Stimulated activated CD4-positive, alpha-beta T cell treated with anti-CD3 and anti-CD28 coated beads, Interleukin-12 subunit alpha, Interleukin-12 subunit beta, amount 100 ng/mL, for 48 hours (primary cell): ENCODE measurements at regions not wholly inside any gene's neighbourhood (a gene's known extent, or its start where the extent isn't known, plus 50 kb on each side); places are given as distances from the start of the nearest gene placed in this dataset.
A peak's percentile ranks its signal among the peaks of the same experiment; 100 is the strongest.

Experiments used
- DNase-seq, 3 donors: peaks; one replicate each; pipeline ENCODE4 v3.0.0-alpha.2; 2020; ENCODE audit warnings: low read depth in 2 of 3, low spot score in 1 of 3

- DNase-seq, result no peak
Observed at GRCh38 chr2:217254111-217254510, 394.2 kb upstream of the TNP1 start.

- no peak for DNase-seq
Observed at GRCh38 chr2:217252181-217252580, 392.3 kb upstream of the TNP1 start.

- DNase-seq, result no peak
Observed at GRCh38 chr2:217250013-217250524, 390.2 kb upstream of the TNP1 start.

GRCh38 chr2:217249121-217250012, 389.5 kb upstream of the TNP1 start:
- no peak for DNase-seq

GRCh38 chr2:217248312-217248935, 388.6 kb upstream of the TNP1 start:
- DNase-seq, result no peak

GRCh38 chr2:217247476-217247875, 387.6 kb upstream of the TNP1 start:
- DNase-seq, result no peak

GRCh38 chr2:217246108-217246507, 386.2 kb upstream of the TNP1 start:
- no peak for DNase-seq

GRCh38 chr2:217244815-217245214, 385.0 kb upstream of the TNP1 start:
- no peak for DNase-seq

- no peak for DNase-seq
Observed at GRCh38 chr2:217242947-217243346, 383.1 kb upstream of the TNP1 start.

- no peak for DNase-seq
Observed at GRCh38 chr2:217231724-217232123, 371.9 kb upstream of the TNP1 start.

- DNase-seq, result no peak
Observed at GRCh38 chr2:217231212-217231611, 371.3 kb upstream of the TNP1 start.

GRCh38 chr2:217228732-217229131, 368.9 kb upstream of the TNP1 start:
- DNase-seq, result no peak

- no peak for DNase-seq
Observed at GRCh38 chr2:217227794-217228193, 367.9 kb upstream of the TNP1 start.

- DNase-seq, result no peak
Observed at GRCh38 chr2:217225596-217225995, 365.7 kb upstream of the TNP1 start.

GRCh38 chr2:217223222-217223930, 363.5 kb upstream of the TNP1 start:
- DNase-seq, result peak in 2 of 3 donors; percentile 42 to 50

- DNase-seq, result peak in 1 of 3 donors; percentile 25
Observed at GRCh38 chr2:217222309-217222910, 362.5 kb upstream of the TNP1 start.

GRCh38 chr2:217220228-217221013, 360.6 kb upstream of the TNP1 start:
- DNase-seq, result no peak

- DNase-seq, result no peak
Observed at GRCh38 chr2:217219164-217219520, 359.3 kb upstream of the TNP1 start.

- DNase-seq, result no peak
Observed at GRCh38 chr2:217218269-217219163, 358.7 kb upstream of the TNP1 start.

- DNase-seq, result no peak
Observed at GRCh38 chr2:217216982-217217381, 357.1 kb upstream of the TNP1 start.
